ENCODE measurements at regions not wholly inside any gene's neighbourhood (a gene's known extent, or its start where the extent isn't known, plus 50 kb on each side); places are given as distances from the start of the nearest gene placed in this dataset.

GRCh38 chr14:62185078-62185477 is 422.9 kb downstream of the SNAPC1 start:
- TF ChIP-seq CTCF (IDR thresholded peaks at IDR 0.05; ENCODE audit: insufficient read depth, low read length, poor library complexity, severe bottlenecking) (no peak), EZH2phosphoT487 (conservative IDR thresholded peaks at IDR 0.05; ENCODE audit: low read length) (no peak)

Measured in SU-DHL-6 (cell line).